M059J (cell line): ENCODE measurements at regions not wholly inside any gene's neighbourhood (a gene's known extent, or its start where the extent isn't known, plus 50 kb on each side); places are given as distances from the start of the nearest gene placed in this dataset.
A peak's percentile ranks its signal among the peaks of the same experiment; 100 is the strongest.

ENCODE experiments used
- DNase-seq: peaks from one replicate; pipeline ENCODE4 v3.0.0-alpha.2; 2012; ENCODE audit warnings: low read depth

DNA sequence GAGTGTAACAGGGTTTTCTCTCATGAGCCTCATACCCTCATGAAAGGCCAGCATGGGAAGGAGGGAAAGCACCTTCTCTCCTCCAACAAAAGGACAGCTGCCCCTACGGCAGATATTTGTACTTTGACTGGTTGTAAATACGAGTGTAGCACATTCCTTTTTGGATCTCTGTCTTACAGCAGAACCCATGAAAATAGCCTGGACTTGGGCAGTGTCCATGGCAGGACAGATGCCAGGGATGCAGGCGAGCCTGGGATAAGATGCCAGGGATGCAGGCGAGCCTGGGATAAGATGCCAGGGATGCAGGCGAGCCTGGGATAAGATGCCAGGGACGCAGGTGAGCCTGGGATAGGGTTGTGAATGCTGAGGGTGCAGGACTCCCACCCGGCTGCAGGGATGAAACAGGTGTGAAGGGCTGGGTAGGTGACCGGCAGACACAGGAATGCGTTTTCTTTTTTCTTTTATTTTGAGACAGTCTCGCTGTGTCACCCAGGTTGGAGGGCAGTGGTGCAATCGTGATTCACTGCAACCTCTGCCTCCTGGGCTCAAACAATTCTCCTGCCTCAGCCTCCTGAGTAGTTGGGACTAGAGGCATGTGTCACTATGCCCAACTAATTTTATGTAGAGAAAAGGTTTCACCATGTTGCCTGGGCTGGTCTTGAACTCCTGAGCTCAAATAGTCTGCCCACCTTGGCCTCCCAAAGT lies 120.0 kb downstream of the BEGAIN start:
- DNase-seq = no peak

- no peak for DNase-seq
Observed at GRCh38 chr14:100467939-100468338, 119.3 kb downstream of the BEGAIN start.

- no peak for DNase-seq
Observed at GRCh38 chr14:100468557-100468956, 118.7 kb downstream of the BEGAIN start.

DNA sequence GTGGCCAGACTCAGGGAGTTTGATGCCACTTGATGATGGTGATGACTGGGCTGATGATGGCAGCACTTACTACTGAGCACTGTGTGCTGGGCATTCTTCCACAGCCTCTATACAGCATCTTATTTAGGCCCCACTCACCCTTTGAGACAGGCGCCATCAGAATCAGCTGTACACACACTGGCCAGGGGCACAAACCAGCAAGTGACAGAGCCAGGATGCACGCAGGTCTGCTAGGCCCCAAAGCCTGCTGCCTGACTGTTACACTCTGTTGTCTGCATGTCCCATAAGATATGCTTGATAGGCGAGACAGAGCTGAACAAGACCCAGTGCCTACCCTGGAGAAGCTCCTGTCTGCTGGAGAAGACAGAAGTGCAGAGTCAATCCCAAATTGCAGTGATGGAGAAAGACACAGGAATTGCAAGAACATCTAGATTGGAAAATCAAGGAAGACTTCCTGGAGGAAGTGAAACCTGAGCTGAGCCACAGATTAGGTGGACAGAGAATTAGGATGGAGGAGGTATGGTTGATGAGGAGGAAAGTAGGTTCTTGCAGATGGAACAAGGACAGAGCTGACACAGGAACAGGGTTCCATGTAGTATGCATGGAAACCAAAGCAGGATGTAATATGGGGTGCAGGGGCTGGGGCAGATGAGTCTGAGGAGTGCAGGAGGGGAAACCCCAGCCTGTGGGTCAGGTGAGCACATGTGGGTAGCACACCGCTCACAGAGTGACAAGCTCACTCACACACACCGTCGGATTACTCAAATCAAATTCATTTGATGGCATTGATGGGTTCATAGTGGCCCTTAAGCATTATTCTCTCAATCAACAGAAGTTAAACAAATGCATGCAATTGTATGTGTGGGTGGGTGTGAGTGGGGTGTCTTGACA lies 117.3 kb downstream of the BEGAIN start:
- DNase-seq = no peak

DNA sequence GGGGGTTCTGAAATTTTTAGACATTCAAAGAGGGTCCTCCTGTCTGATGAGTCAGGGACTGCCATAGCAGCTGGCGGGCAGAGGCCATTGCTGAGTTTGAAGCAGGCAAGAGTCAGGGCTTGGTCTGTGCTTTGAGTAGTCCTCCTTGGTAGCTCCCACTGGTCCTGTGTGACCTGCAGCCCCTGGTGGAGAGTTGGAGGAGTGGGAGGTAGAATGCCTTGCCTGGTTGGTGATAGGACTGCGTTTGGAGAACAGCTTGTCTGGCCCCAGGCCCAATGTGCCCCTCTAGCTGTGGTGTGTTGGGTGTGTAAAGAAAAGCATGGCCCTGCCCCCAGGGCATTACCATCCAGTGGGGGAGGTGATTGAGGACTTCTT lies 116.7 kb downstream of the BEGAIN start:
- DNase-seq = no peak

GRCh38 chr14:100471441-100472093 lies 115.7 kb downstream of the BEGAIN start:
- peak; percentile 95 for DNase-seq

- DNase-seq = no peak
Observed at GRCh38 chr14:100472094-100472455, 115.1 kb downstream of the BEGAIN start.

- DNase-seq = no peak
Observed at GRCh38 chr14:100472491-100472890, 114.7 kb downstream of the BEGAIN start.

DNA sequence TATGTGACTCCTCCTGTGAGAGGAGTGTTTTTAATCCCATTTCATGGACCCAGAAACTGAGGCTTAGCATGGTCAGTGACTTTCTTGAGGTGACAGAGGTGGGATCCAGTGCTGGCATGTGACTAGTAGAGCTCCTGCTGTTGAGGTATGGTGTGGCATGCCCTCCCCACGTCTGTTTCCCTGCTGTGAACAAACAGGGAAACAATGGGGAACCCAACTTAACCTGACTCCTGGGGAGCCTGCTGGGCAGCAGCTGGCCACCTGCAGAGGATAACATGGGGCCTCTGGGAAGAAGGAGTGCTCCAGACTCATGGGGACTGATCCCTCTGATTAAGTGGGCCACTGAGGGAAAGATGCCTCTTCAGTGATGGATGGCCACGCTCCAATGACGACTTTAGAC lies 114.0 kb downstream of the BEGAIN start:
- no peak for DNase-seq

DNA sequence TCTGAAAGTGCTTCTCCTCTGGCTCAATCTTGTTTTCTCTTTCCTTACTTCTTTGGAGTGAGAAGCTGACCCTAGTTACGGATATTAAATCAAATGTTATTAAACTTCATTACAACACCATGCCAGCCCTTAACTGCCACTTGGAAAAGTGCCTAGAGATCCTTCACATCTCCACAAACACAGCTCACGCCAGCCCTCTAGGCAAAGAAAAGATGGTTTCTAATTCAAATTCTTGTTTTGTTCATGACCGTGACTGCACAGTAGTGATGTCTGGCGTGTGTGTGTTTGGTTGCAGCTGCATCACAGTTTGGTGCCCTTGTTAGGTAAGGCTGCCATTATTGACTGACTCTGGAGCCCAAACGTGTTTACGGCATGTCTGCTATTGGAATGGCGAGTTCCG lies 113.0 kb downstream of the BEGAIN start:
- DNase-seq = peak; percentile 65

GRCh38 chr14:100475268-100475667 lies 111.9 kb downstream of the BEGAIN start:
- no peak for DNase-seq

DNA sequence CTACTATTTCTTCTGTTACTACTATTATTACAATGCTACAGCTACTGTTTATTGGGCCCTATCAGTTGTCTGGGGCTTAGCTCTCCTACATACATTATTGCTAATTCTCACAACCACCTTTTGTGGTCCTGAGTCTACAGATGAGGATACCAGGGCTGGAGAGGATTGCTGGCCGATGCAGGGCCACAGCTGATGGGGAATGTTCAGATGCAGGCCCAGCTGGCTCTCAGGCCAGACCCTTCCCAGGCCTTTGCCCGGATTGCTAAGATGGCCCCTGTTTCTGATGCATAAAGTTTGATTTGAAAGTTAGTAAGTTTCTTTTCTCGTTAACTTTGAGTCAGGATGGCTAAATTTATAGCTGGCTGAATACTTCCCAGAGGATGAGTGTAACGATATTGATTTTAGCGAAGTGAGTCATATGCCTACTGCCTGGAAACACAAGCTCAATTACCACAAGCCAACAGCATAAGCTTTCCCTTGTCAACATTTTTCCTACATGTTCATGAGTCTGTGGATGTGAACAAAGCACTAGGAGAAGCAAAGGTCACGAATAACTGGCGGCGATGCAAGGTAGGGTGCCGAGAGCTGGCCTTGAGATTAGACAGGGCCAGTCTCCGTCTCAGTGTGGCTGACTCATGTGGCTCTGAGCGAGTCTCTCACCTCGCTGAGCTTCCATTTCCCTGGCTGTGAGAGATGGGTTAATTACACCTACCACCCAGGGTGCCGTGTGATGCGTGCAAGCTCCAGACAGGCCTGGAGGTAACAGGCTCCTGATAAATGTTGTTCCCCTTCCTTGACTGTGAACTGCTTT lies 111.0 kb downstream of the BEGAIN start:
- peak; percentile 99 for DNase-seq

DNA sequence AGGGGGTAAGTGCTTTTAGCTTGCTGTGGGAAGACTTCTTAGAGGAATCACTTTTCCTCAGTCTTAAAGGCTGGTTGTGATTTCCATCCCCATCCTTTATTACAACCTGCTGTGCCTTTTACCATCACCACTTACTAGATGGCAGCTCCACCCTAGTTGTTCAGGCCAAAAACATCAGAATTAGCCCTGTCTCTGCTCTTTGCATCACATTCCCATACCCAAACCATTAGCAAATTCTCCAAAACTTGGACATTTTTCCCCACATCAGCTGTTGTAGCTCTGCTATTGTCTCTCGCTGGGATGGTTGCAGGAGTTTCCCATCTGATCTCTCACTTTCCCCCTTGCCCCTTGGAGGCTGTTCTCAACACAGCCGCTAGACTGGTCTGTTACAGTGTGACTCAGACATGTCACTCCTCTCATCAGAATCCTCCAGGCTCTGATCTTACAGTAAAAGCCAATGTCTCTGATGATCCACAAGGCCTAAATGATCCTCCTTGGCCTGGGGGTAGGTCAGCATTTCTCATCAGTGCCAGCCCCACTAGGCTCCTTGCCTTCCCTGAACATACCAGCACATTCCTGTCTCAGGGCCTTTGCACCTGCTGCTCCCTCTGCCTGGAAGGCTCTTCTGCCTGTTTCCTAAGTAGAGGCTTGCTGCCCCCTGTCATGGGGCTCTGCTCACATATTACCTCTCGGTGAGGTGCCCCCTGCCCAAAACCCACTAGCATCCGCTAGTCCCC lies 102.5 kb downstream of the BEGAIN start:
- DNase-seq = no peak

DNA sequence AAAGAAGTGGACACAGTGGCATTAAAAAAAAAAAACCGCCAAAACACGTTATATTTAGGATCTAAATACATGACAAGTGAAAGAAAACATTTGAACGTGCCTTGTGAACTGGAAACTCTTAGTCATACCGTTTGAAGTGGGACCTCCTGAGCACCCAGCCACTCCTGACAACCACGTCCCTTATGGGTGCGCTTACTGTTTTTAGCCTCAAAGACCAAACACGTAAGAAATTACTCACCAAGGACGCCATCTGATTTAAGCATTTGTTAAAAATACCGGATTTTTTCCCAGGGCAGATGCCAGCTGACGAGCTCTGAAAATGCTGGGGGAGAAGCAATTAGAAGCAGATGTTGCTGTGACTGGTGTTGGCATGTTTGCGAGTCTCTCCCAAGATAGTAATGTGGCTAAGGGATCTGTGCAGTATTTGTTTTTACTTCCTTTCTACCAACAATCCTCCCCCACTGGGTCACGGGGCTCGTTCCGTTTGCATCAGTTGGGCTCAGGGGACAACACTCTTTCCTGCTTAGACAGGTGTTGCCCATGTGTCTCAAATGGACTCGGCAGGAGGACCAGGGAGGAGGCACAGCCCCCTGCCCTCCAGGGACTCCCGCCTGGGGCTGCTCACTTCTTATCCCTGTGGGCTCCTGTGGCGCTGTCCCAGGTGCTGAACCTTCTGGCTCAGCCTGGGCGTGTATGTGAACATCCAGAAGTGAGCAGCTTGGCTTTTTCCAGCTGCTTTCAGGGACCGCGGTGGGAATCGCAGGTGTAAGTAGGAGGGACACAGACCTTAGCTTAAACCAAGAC lies 101.0 kb downstream of the BEGAIN start:
- DNase-seq = peak; percentile 49
